ENCODE measurements at regions not wholly inside any gene's neighbourhood (a gene's known extent, or its start where the extent isn't known, plus 50 kb on each side); places are given as distances from the start of the nearest gene placed in this dataset.
A peak's percentile ranks its signal among the peaks of the same experiment; 100 is the strongest.

GRCh38 chr13:44093607-44094564 is 214.2 kb downstream of the LACC1 start:
- H3K9ac ChIP-seq (ENCODE audit: low read length) = no peak overlapping the region
- H3K4me1 ChIP-seq (ENCODE audit: control insufficient read depth, low read depth, low read length) = peaks cover 2% of the 10 kb centered on the region
- H3K4ac ChIP-seq (ENCODE audit: low read depth, low read length) = no peak overlapping the region
- H3K27me3 ChIP-seq (ENCODE audit: insufficient read depth, low read length, poor library complexity) = no peaks in the 10 kb centered on the region
- H2BK120ac ChIP-seq (ENCODE audit: low read depth, low read length) = no peak overlapping the region
- no peak overlapping the region for H3K23ac ChIP-seq (ENCODE audit: low read length)
- no peak overlapping the region for H4K5ac ChIP-seq (ENCODE audit: low read length)
- H2AK5ac ChIP-seq (ENCODE audit: low read length) = no peak overlapping the region
- no peak overlapping the region for H4K8ac ChIP-seq (ENCODE audit: low read depth, low read length)
- H2BK5ac ChIP-seq (ENCODE audit: low read length) = no peak overlapping the region
- no peaks in the 10 kb centered on the region for H3K36me3 ChIP-seq (ENCODE audit: control insufficient read depth, insufficient read depth, low read length)
- no peak overlapping the region for H3K27ac ChIP-seq (ENCODE audit: low read depth, low read length)
- H3K4me2 ChIP-seq (ENCODE audit: low read length) = no peak overlapping the region
- no peak overlapping the region for H3K4me3 ChIP-seq (ENCODE audit: low read length)
- no peak overlapping the region for H3K18ac ChIP-seq (ENCODE audit: low read length)
- WGBS (ENCODE audit: extremely low coverage, insufficient coverage, low lambda C conversion rate) = no CpG with 5 or more reads among the region's 4 CpGs
- DNase-seq = peak; percentile 47
- H3K79me1 ChIP-seq (ENCODE audit: low read length) = no peaks in the 10 kb centered on the region
- no peak overlapping the region for H2BK15ac ChIP-seq (replicated peaks; ENCODE audit: low read depth)
- H3K79me2 ChIP-seq (ENCODE audit: control insufficient read depth, insufficient read depth, low read length) = no peaks in the 10 kb centered on the region
- no peak overlapping the region for H3K56ac ChIP-seq (ENCODE audit: low read length)

- H3K9ac ChIP-seq (ENCODE audit: low read length) = no peak overlapping the region
- no peak overlapping the region for H3K23ac ChIP-seq (ENCODE audit: low read length)
- H2BK5ac ChIP-seq (ENCODE audit: low read length) = no peak overlapping the region
- no peak overlapping the region for H3K56ac ChIP-seq (ENCODE audit: low read length)
- no peaks in the 10 kb centered on the region for H3K79me1 ChIP-seq (ENCODE audit: low read length)
- no peak overlapping the region for H4K5ac ChIP-seq (ENCODE audit: low read length)
- H3K18ac ChIP-seq (ENCODE audit: low read length) = peak overlapping the region; percentile 39
- no peak overlapping the region for H3K4ac ChIP-seq (ENCODE audit: low read depth, low read length)
- H2BK120ac ChIP-seq (ENCODE audit: low read depth, low read length) = no peak overlapping the region
- H2BK15ac ChIP-seq (replicated peaks; ENCODE audit: low read depth) = peak overlapping the region; percentile 45
- no peak overlapping the region for H3K4me3 ChIP-seq (ENCODE audit: low read length)
- no peak overlapping the region for H3K4me2 ChIP-seq (ENCODE audit: low read length)
- no peaks in the 10 kb centered on the region for H3K36me3 ChIP-seq (ENCODE audit: control insufficient read depth, insufficient read depth, low read length)
- no peaks in the 10 kb centered on the region for H3K79me2 ChIP-seq (ENCODE audit: control insufficient read depth, insufficient read depth, low read length)
- no peak overlapping the region for H2AK5ac ChIP-seq (ENCODE audit: low read length)
- H3K4me1 ChIP-seq (ENCODE audit: control insufficient read depth, low read depth, low read length) = peaks cover 2% of the 10 kb centered on the region
- no peak overlapping the region for H3K27ac ChIP-seq (ENCODE audit: low read depth, low read length)
- H3K27me3 ChIP-seq (ENCODE audit: insufficient read depth, low read length, poor library complexity) = no peaks in the 10 kb centered on the region
- no peak for DNase-seq
- H4K8ac ChIP-seq (ENCODE audit: low read depth, low read length) = no peak overlapping the region
These were observed 217.2 kb downstream of the LACC1 start for GRCh38 chr13:44096901-44097300.

- Histone ChIP-seq H3K9ac (ENCODE audit: low read length) (no peak overlapping the region), H3K23ac (ENCODE audit: low read length) (no peak overlapping the region), H3K18ac (ENCODE audit: low read length) (no peak overlapping the region), H2BK5ac (ENCODE audit: low read length) (no peak overlapping the region), H3K4ac (ENCODE audit: low read depth, low read length) (no peak overlapping the region), H2AK5ac (ENCODE audit: low read length) (no peak overlapping the region), H2BK15ac (replicated peaks; ENCODE audit: low read depth) (no peak overlapping the region), H3K79me2 (ENCODE audit: control insufficient read depth, insufficient read depth, low read length) (no peaks in the 10 kb centered on the region), H3K56ac (ENCODE audit: low read length) (no peak overlapping the region), H3K4me3 (ENCODE audit: low read length) (no peak overlapping the region), H3K27ac (ENCODE audit: low read depth, low read length) (no peak overlapping the region), H3K36me3 (ENCODE audit: control insufficient read depth, insufficient read depth, low read length) (no peaks in the 10 kb centered on the region), H3K4me2 (ENCODE audit: low read length) (no peak overlapping the region), H3K4me1 (ENCODE audit: control insufficient read depth, low read depth, low read length) (peaks cover 2% of the 10 kb centered on the region), H4K8ac (ENCODE audit: low read depth, low read length) (no peak overlapping the region), H3K27me3 (ENCODE audit: insufficient read depth, low read length, poor library complexity) (no peaks in the 10 kb centered on the region), H2BK120ac (ENCODE audit: low read depth, low read length) (peak overlapping the region; percentile 45), H4K5ac (ENCODE audit: low read length) (no peak overlapping the region), H3K79me1 (ENCODE audit: low read length) (no peaks in the 10 kb centered on the region)
- no peak for DNase-seq
- no CpG with 5 or more reads among the region's 2 CpGs for WGBS (ENCODE audit: extremely low coverage, insufficient coverage, low lambda C conversion rate)
These were observed 218.9 kb downstream of the LACC1 start for GRCh38 chr13:44098559-44098958.

- no peaks in the 10 kb centered on the region for H3K27me3 ChIP-seq (ENCODE audit: insufficient read depth, low read length, poor library complexity)
- H3K36me3 ChIP-seq (ENCODE audit: control insufficient read depth, insufficient read depth, low read length) = no peaks in the 10 kb centered on the region
- no peak overlapping the region for H4K8ac ChIP-seq (ENCODE audit: low read depth, low read length)
- H3K18ac ChIP-seq (ENCODE audit: low read length) = no peak overlapping the region
- no peak overlapping the region for H3K27ac ChIP-seq (ENCODE audit: low read depth, low read length)
- H3K79me1 ChIP-seq (ENCODE audit: low read length) = no peaks in the 10 kb centered on the region
- H3K4me2 ChIP-seq (ENCODE audit: low read length) = no peak overlapping the region
- H2BK15ac ChIP-seq (replicated peaks; ENCODE audit: low read depth) = no peak overlapping the region
- H2BK120ac ChIP-seq (ENCODE audit: low read depth, low read length) = no peak overlapping the region
- H3K79me2 ChIP-seq (ENCODE audit: control insufficient read depth, insufficient read depth, low read length) = no peaks in the 10 kb centered on the region
- H2AK5ac ChIP-seq (ENCODE audit: low read length) = no peak overlapping the region
- no peak overlapping the region for H3K9ac ChIP-seq (ENCODE audit: low read length)
- H4K5ac ChIP-seq (ENCODE audit: low read length) = no peak overlapping the region
- H3K4ac ChIP-seq (ENCODE audit: low read depth, low read length) = no peak overlapping the region
- H3K56ac ChIP-seq (ENCODE audit: low read length) = no peak overlapping the region
- WGBS (ENCODE audit: extremely low coverage, insufficient coverage, low lambda C conversion rate) = no CpG with 5 or more reads among the region's 2 CpGs
- H3K4me1 ChIP-seq (ENCODE audit: control insufficient read depth, low read depth, low read length) = no peaks in the 10 kb centered on the region
- no peak overlapping the region for H3K4me3 ChIP-seq (ENCODE audit: low read length)
- H2BK5ac ChIP-seq (ENCODE audit: low read length) = no peak overlapping the region
- H3K23ac ChIP-seq (ENCODE audit: low read length) = no peak overlapping the region
- no peak for DNase-seq
These were observed 221.8 kb downstream of the LACC1 start for GRCh38 chr13:44101347-44102083.

GRCh38 chr13:44103429-44104196 is 223.9 kb downstream of the LACC1 start:
- Histone ChIP-seq H3K56ac (ENCODE audit: low read length) (peak overlapping the region; percentile 45), H3K9ac (ENCODE audit: low read length) (no peak overlapping the region), H3K18ac (ENCODE audit: low read length) (no peak overlapping the region), H3K27ac (ENCODE audit: low read depth, low read length) (no peak overlapping the region), H2AK5ac (ENCODE audit: low read length) (no peak overlapping the region), H3K4me2 (ENCODE audit: low read length) (no peak overlapping the region), H3K4me1 (ENCODE audit: control insufficient read depth, low read depth, low read length) (no peaks in the 10 kb centered on the region), H2BK120ac (ENCODE audit: low read depth, low read length) (no peak overlapping the region), H3K79me2 (ENCODE audit: control insufficient read depth, insufficient read depth, low read length) (no peaks in the 10 kb centered on the region), H3K79me1 (ENCODE audit: low read length) (no peaks in the 10 kb centered on the region), H3K27me3 (ENCODE audit: insufficient read depth, low read length, poor library complexity) (no peaks in the 10 kb centered on the region), H3K36me3 (ENCODE audit: control insufficient read depth, insufficient read depth, low read length) (no peaks in the 10 kb centered on the region), H4K5ac (ENCODE audit: low read length) (no peak overlapping the region), H2BK5ac (ENCODE audit: low read length) (no peak overlapping the region), H3K23ac (ENCODE audit: low read length) (no peak overlapping the region), H2BK15ac (replicated peaks; ENCODE audit: low read depth) (no peak overlapping the region), H3K4ac (ENCODE audit: low read depth, low read length) (no peak overlapping the region), H4K8ac (ENCODE audit: low read depth, low read length) (no peak overlapping the region), H3K4me3 (ENCODE audit: low read length) (no peak overlapping the region)
- no CpG with 5 or more reads among the region's 10 CpGs for WGBS (ENCODE audit: extremely low coverage, insufficient coverage, low lambda C conversion rate)
- no peak for DNase-seq
